GM12892 (cell line): ENCODE measurements at regions not wholly inside any gene's neighbourhood (a gene's known extent, or its start where the extent isn't known, plus 50 kb on each side); places are given as distances from the start of the nearest gene placed in this dataset.
"Not testable (repeated sequence)": the region's sequence is repeated elsewhere in the genome, so short reads cannot be mapped to it uniquely, and the experiment has no call there.

Source experiments
- POLR2A ChIP-seq: IDR thresholded peaks from 2 replicates; pipeline ENCODE4 v1.6.1; 2011; ENCODE audit warnings: low read depth, low read length, control low read depth
- POLR2AphosphoS5 ChIP-seq: IDR thresholded peaks from 2 replicates; pipeline ENCODE4 v1.6.1; 2011; ENCODE audit warnings: low read depth, low read length, control low read depth
- TAF1 ChIP-seq: IDR thresholded peaks from 2 replicates; pipeline ENCODE4 v1.6.1; 2011; ENCODE audit warnings: low read depth, mild to moderate bottlenecking, control low read depth, low read length, borderline replicate concordance

GRCh38 chr5:1982561-1982960 is 99.8 kb upstream of the IRX4 start:
- not testable (repeated sequence) for TF ChIP-seq TAF1, POLR2AphosphoS5, POLR2A
